GM12891 (cell line): ENCODE measurements at regions not wholly inside any gene's neighbourhood (a gene's known extent, or its start where the extent isn't known, plus 50 kb on each side); places are given as distances from the start of the nearest gene placed in this dataset.
"Not testable (repeated sequence)": the region's sequence is repeated elsewhere in the genome, so short reads cannot be mapped to it uniquely, and the experiment has no call there.

Source experiments
- PAX5 ChIP-seq: IDR thresholded peaks from 2 replicates; pipeline ENCODE4 v1.6.1; 2011; ENCODE audit warnings: low read length, moderate library complexity, mild to moderate bottlenecking; ENCODE audit not compliant: insufficient read depth, severe bottlenecking
- POLR2A ChIP-seq: IDR thresholded peaks from 2 replicates; pipeline ENCODE4 v1.6.1; 2011; ENCODE audit warnings: low read depth, low read length, control low read depth
- POLR2AphosphoS5 ChIP-seq: IDR thresholded peaks from 2 replicates; pipeline ENCODE4 v1.6.1; 2011; ENCODE audit warnings: low read depth, low read length, control low read depth
- SPI1 ChIP-seq: IDR thresholded peaks from 2 replicates; pipeline ENCODE4 v1.6.1; 2011; ENCODE audit warnings: low read depth, low read length, control low read depth
- TAF1 ChIP-seq: IDR thresholded peaks from 2 replicates; pipeline ENCODE4 v1.6.1; 2011; ENCODE audit warnings: low read depth, low read length, control low read depth

GRCh38 chr21:27872411-27872810 lies 905.5 kb upstream of the ADAMTS5 start:
- not testable (repeated sequence) for TF ChIP-seq POLR2A, SPI1, POLR2AphosphoS5, TAF1, PAX5
